ENCODE measurements at regions not wholly inside any gene's neighbourhood (a gene's known extent, or its start where the extent isn't known, plus 50 kb on each side); places are given as distances from the start of the nearest gene placed in this dataset.

GRCh38 chr2:145185696-145186095, 665.8 kb upstream of the ZEB2 start:
- Histone ChIP-seq H3K36me3 (no peaks in the 10 kb centered on the region), H3K4me3 (no peak overlapping the region), H3K4me1 (no peaks in the 10 kb centered on the region), H3K27ac (peak overlapping the region in 3 of 4 donors; percentile 13 to 26 (median 16)), H3K27me3 (no peaks in the 10 kb centered on the region), H3K9me3 (no peaks in the 10 kb centered on the region)
- TF ChIP-seq EP300 (IDR thresholded peaks at IDR 0.05) (no peak), POLR2A (IDR thresholded peaks at IDR 0.05) (no peak), CTCF (IDR thresholded peaks at IDR 0.05) (no peak), POLR2AphosphoS5 (IDR thresholded peaks at IDR 0.05) (no peak)
- peak; percentile 44 for ATAC-seq
- 79 to 90% methylated on average over 2 to 3 of the region's 3 CpGs for WGBS, 2 donors (ENCODE audit: low coverage in 1 of 2)

GRCh38 chr2:145184741-145185651, 665.1 kb upstream of the ZEB2 start:
- H3K9me3 ChIP-seq: no peaks in the 10 kb centered on the region
- TF ChIP-seq POLR2A (IDR thresholded peaks at IDR 0.05): no peak
- no peak for TF ChIP-seq POLR2AphosphoS5 (IDR thresholded peaks at IDR 0.05)
- no peak for TF ChIP-seq EP300 (IDR thresholded peaks at IDR 0.05)
- no peak for TF ChIP-seq CTCF (IDR thresholded peaks at IDR 0.05)
- no peak overlapping the region for H3K4me3 ChIP-seq
- H3K4me1 ChIP-seq: no peaks in the 10 kb centered on the region
- peak; percentile 52 for ATAC-seq
- H3K27ac ChIP-seq: peak overlapping the region in 3 of 4 donors; percentile 13 to 26 (median 16)
- WGBS, 2 donors (ENCODE audit: low coverage in 1 of 2): 61 to 63% methylated on average over 4 to 5 of the region's 5 CpGs
- H3K36me3 ChIP-seq: no peaks in the 10 kb centered on the region
- no peaks in the 10 kb centered on the region for H3K27me3 ChIP-seq

- Histone ChIP-seq H3K4me1 (no peaks in the 10 kb centered on the region), H3K36me3 (no peaks in the 10 kb centered on the region), H3K27me3 (no peaks in the 10 kb centered on the region), H3K4me3 (no peak overlapping the region), H3K27ac (no peak overlapping the region), H3K9me3 (no peaks in the 10 kb centered on the region)
- no peak for TF ChIP-seq CTCF (IDR thresholded peaks at IDR 0.05)
- TF ChIP-seq POLR2A (IDR thresholded peaks at IDR 0.05): no peak
- TF ChIP-seq POLR2AphosphoS5 (IDR thresholded peaks at IDR 0.05): no peak
- no peak for TF ChIP-seq EP300 (IDR thresholded peaks at IDR 0.05)
- no peak for ATAC-seq
- 72 to 81% methylated on average over 2 of the region's 2 CpGs for WGBS, 2 donors (ENCODE audit: low coverage in 1 of 2)
Observed at GRCh38 chr2:145169285-145169684, 649.4 kb upstream of the ZEB2 start.

GRCh38 chr2:145168091-145168490, 648.2 kb upstream of the ZEB2 start:
- TF ChIP-seq CTCF (IDR thresholded peaks at IDR 0.05): no peak
- TF ChIP-seq POLR2AphosphoS5 (IDR thresholded peaks at IDR 0.05): no peak
- TF ChIP-seq EP300 (IDR thresholded peaks at IDR 0.05): no peak
- TF ChIP-seq POLR2A (IDR thresholded peaks at IDR 0.05): no peak
- H3K4me3 ChIP-seq: no peak overlapping the region
- H3K4me1 ChIP-seq: no peaks in the 10 kb centered on the region
- H3K9me3 ChIP-seq: no peaks in the 10 kb centered on the region
- ATAC-seq: no peak
- no peak overlapping the region for H3K27ac ChIP-seq
- WGBS, 2 donors (ENCODE audit: low coverage in 1 of 2): 80 to 85% methylated on average over 4 to 5 of the region's 5 CpGs
- H3K36me3 ChIP-seq: no peaks in the 10 kb centered on the region
- no peaks in the 10 kb centered on the region for H3K27me3 ChIP-seq

- no peak overlapping the region for H3K27ac ChIP-seq
- no peaks in the 10 kb centered on the region for H3K36me3 ChIP-seq
- no peaks in the 10 kb centered on the region for H3K4me1 ChIP-seq
- H3K4me3 ChIP-seq: no peak overlapping the region
- no peaks in the 10 kb centered on the region for H3K9me3 ChIP-seq
- no peak for TF ChIP-seq POLR2A (IDR thresholded peaks at IDR 0.05)
- no peak for ATAC-seq
- no peaks in the 10 kb centered on the region for H3K27me3 ChIP-seq
Observed at GRCh38 chr2:145166731-145167302, 646.9 kb upstream of the ZEB2 start.
